H1 (cell line): ENCODE measurements at regions not wholly inside any gene's neighbourhood (a gene's known extent, or its start where the extent isn't known, plus 50 kb on each side); places are given as distances from the start of the nearest gene placed in this dataset.

ENCODE experiments used
- BACH1 ChIP-seq: IDR thresholded peaks from 2 replicates; pipeline ENCODE4 v1.6.1; 2012; ENCODE audit warnings: low read length, improper control_type of control experiment
- BRCA1 ChIP-seq: IDR thresholded peaks from 2 replicates; pipeline ENCODE4 v1.6.1; 2012; ENCODE audit warnings: low read depth, low read length, improper control_type of control experiment
- CBX5 ChIP-seq: fragments of 300-800, 300-1000 bp; sonication (generic); IDR thresholded peaks from 2 replicates; pipeline ENCODE4 v1.7.1; 2016; ENCODE audit warnings: antibody characterized with exemption, low read length, low read depth
- CHD1 ChIP-seq: IDR thresholded peaks from 2 replicates; pipeline ENCODE4 v1.6.1; 2012; ENCODE audit warnings: low read depth, low read length, improper control_type of control experiment
- EGR1 ChIP-seq: IDR thresholded peaks from 2 replicates; pipeline ENCODE4 v1.6.1; 2011; ENCODE audit warnings: low read depth, low read length, borderline replicate concordance
- EP300 ChIP-seq, 2 experiments: IDR thresholded peaks; 1 replicate in 1 of 2; 2 replicates in 1 of 2; pipeline ENCODE4 v1.6.1; 2011 to 2012; ENCODE audit warnings: low read depth in 2 of 2, low read length in 2 of 2, mild to moderate bottlenecking in 2 of 2, borderline replicate concordance in 1 of 2, inconsistent platforms in 1 of 2, moderate library complexity in 1 of 2
- FOSL1 ChIP-seq: IDR thresholded peaks from 2 replicates; pipeline ENCODE4 v1.6.1; 2011; ENCODE audit warnings: mild to moderate bottlenecking, low read depth, low read length, moderate library complexity; ENCODE audit not compliant: insufficient read depth
- GABPA ChIP-seq: IDR thresholded peaks from 2 replicates; pipeline ENCODE4 v1.6.1; 2011; ENCODE audit warnings: mild to moderate bottlenecking, low read length, moderate library complexity, borderline replicate concordance; ENCODE audit not compliant: insufficient read depth
- GTF2F1 ChIP-seq: IDR thresholded peaks from 2 replicates; pipeline ENCODE4 v1.6.1; 2012; ENCODE audit warnings: low read depth, low read length, improper control_type of control experiment, borderline replicate concordance
- KDM1A ChIP-seq: fragments of 200-600, 300-600 bp; sonication (generic); IDR thresholded peaks from 2 replicates; pipeline ENCODE4 v1.7.1; 2016; ENCODE audit warnings: mild to moderate bottlenecking, low read length, borderline replicate concordance
- MAFK ChIP-seq: IDR thresholded peaks from 2 replicates; pipeline ENCODE4 v1.6.1; 2012; ENCODE audit warnings: low read depth, mild to moderate bottlenecking, improper control_type of control experiment, low read length
- POLR2A ChIP-seq, 2 experiments: IDR thresholded peaks; 1 replicate in 1 of 2; 2 replicates in 1 of 2; pipeline ENCODE4 v1.6.1; 2011; ENCODE audit warnings: low read depth in 2 of 2, low read length in 2 of 2, mild to moderate bottlenecking in 2 of 2; ENCODE audit errors: control extremely low read depth in 1 of 2
- POLR2AphosphoS5 ChIP-seq: IDR thresholded peaks from 2 replicates; pipeline ENCODE4 v1.6.1; 2011; ENCODE audit warnings: low read depth, low read length
- POU5F1 ChIP-seq: IDR thresholded peaks from 2 replicates; pipeline ENCODE4 v1.6.1; 2011; ENCODE audit warnings: low read depth, mild to moderate bottlenecking, low read length, moderate library complexity
- RAD21 ChIP-seq, 2 experiments: IDR thresholded peaks in 1 of 2; conservative IDR thresholded peaks in 1 of 2; 2 replicates each; pipeline ENCODE4 v1.6.1; 2011; ENCODE audit warnings: low read depth in 2 of 2, low read length in 2 of 2, improper control_type of control experiment in 1 of 2, inconsistent platforms in 1 of 2, mild to moderate bottlenecking in 1 of 2, moderate library complexity in 1 of 2
- SIN3A ChIP-seq, 2 experiments: IDR thresholded peaks in 1 of 2; conservative IDR thresholded peaks in 1 of 2; 2 replicates each; pipeline ENCODE4 v1.6.1; 2011 to 2012; ENCODE audit warnings: low read length in 2 of 2, improper control_type of control experiment in 1 of 2, low read depth in 1 of 2, mild to moderate bottlenecking in 1 of 2
- SIX5 ChIP-seq: IDR thresholded peaks from 2 replicates; pipeline ENCODE4 v1.6.1; 2011; ENCODE audit warnings: mild to moderate bottlenecking, low read depth, low read length
- SP1 ChIP-seq: IDR thresholded peaks from 2 replicates; pipeline ENCODE4 v1.6.1; 2011; ENCODE audit warnings: low read depth, low read length
- SP2 ChIP-seq: IDR thresholded peaks from 2 replicates; pipeline ENCODE4 v1.6.1; 2012; ENCODE audit warnings: mild to moderate bottlenecking, low read length, inconsistent platforms
- SRF ChIP-seq: IDR thresholded peaks from 2 replicates; pipeline ENCODE4 v1.6.1; 2011; ENCODE audit warnings: mild to moderate bottlenecking, low read depth, low read length, moderate library complexity
- TAF7 ChIP-seq: optimal IDR thresholded peaks from 2 replicates; pipeline ENCODE3; 2011; ENCODE audit warnings: low read depth, mild to moderate bottlenecking, inconsistent platforms, low read length, moderate library complexity, borderline replicate concordance
- TEAD4 ChIP-seq: IDR thresholded peaks from 2 replicates; pipeline ENCODE4 v1.6.1; 2012; ENCODE audit warnings: low read depth, low read length, inconsistent platforms, mixed read lengths
- TF ChIP-seq, protein P1 (sequence below): IDR thresholded peaks from 2 replicates; pipeline ENCODE4 v1.6.1; 2011; ENCODE audit warnings: low read depth, mild to moderate bottlenecking, low read length; ENCODE audit not compliant: insufficient read depth
- TF ChIP-seq, protein P2 (sequence below): IDR thresholded peaks from 2 replicates; pipeline ENCODE4 v1.6.1; 2012; ENCODE audit warnings: inconsistent platforms

DNA sequence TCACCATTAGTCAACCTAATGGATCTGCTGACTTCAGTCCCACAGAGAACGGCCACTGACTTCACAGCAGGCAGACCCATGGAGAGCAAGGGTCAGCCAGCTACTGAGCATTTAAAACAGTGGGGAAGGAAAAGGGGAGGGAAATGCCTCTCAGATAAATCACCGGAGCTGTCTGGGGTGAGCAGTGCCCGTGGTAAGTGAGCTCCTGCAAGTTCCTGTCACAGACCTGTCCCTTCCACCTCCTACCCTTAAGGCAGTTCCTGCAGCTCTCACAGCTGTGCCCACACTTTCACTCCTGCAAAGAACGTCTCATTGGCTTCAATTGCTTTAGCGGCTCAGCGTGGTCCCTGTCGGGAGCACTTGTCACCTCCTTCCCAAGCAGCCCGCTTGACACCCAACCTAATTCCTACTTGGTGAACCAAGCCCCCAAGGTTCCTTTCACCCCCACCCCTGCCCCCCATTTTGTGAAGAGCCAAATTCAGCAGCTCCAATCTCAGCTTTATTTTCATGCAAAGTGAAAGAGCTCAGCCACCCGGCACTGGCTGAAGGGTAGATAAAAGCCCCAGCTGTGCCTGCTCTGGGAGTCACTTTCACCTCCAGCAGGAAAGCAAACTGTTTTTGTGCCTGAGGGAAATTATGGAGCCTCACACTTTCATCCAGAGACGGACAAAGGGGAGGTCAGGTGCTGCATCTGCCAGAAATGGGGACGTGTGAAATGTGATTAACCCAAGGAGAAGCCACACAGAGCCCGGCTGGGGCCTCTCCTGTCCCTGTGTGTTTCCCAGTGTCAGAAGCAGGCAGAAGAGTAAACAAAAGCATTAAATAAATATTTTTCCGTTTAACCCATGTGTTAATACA is 306.2 kb downstream of the TTLL7 start (continued):
- no peak for TF ChIP-seq CHD1
- no peak for TF ChIP-seq GABPA
- no peak for TF ChIP-seq EP300 (IDR thresholded peaks at IDR 0.05; ENCODE audit: borderline replicate concordance in 1 of 2, low read depth in 2 of 2, low read length in 2 of 2)
- TF ChIP-seq SP2 = no peak
- TF ChIP-seq SRF = no peak
- no peak for TF ChIP-seq GTF2F1
- TF ChIP-seq, protein P1, sequence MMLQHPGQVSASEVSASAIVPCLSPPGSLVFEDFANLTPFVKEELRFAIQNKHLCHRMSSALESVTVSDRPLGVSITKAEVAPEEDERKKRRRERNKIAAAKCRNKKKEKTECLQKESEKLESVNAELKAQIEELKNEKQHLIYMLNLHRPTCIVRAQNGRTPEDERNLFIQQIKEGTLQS = no peak
- peak; percentile 45 to 59; a peak in 2 of 3 replicates for TF ChIP-seq POLR2A (IDR thresholded peaks at IDR 0.05; ENCODE audit: control extremely low read depth in 1 of 2, low read depth in 2 of 2, low read length in 2 of 2)
- TF ChIP-seq, protein P2, sequence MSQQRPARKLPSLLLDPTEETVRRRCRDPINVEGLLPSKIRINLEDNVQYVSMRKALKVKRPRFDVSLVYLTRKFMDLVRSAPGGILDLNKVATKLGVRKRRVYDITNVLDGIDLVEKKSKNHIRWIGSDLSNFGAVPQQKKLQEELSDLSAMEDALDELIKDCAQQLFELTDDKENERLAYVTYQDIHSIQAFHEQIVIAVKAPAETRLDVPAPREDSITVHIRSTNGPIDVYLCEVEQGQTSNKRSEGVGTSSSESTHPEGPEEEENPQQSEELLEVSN = peak; percentile 62
- no peak for TF ChIP-seq MAFK
- no peak for TF ChIP-seq BRCA1
- peak; percentile 27; the same call in 1 of the 2 replicates for TF ChIP-seq KDM1A
- no peak for TF ChIP-seq TEAD4
- TF ChIP-seq FOSL1 = no peak
- no peak for TF ChIP-seq EGR1
- TF ChIP-seq SIX5 = no peak
- TF ChIP-seq SP1 = no peak
- TF ChIP-seq CBX5 = no peak
- TF ChIP-seq POU5F1 = no peak
- 0 out of 4 replicates have a peak, but pooled peaks of 1 of the 2 experiments have one; percentile 40 for TF ChIP-seq SIN3A (conservative IDR thresholded peaks at IDR 0.05 in 1 of 2, IDR thresholded peaks at IDR 0.05 in 1 of 2; ENCODE audit: low read depth in 1 of 2, low read length in 2 of 2)
- no peak for TF ChIP-seq POLR2AphosphoS5
- 0 out of 2 replicates have a peak, but pooled peaks have one; percentile 6 for TF ChIP-seq BACH1
- TF ChIP-seq TAF7 = peak; percentile 15
- no peak for TF ChIP-seq RAD21 (IDR thresholded peaks at IDR 0.05 in 1 of 2, conservative IDR thresholded peaks at IDR 0.05 in 1 of 2; ENCODE audit: low read depth in 2 of 2, low read length in 2 of 2)
